WTC11 (cell line): ENCODE measurements at regions not wholly inside any gene's neighbourhood (a gene's known extent, or its start where the extent isn't known, plus 50 kb on each side); places are given as distances from the start of the nearest gene placed in this dataset.
"Not testable (repeated sequence)": the region's sequence is repeated elsewhere in the genome, so short reads cannot be mapped to it uniquely, and the experiment has no call there.

Experiments
- ATF1 ChIP-seq: sonication (generic); formaldehyde crosslinking; IDR thresholded peaks from 2 replicates; pipeline ENCODE4 v1.8.1; 2023; ENCODE audit warnings: mild to moderate bottlenecking, moderate library complexity, missing genetic modification reagents
- CREB1 ChIP-seq: sonication (generic); formaldehyde crosslinking; IDR thresholded peaks from 2 replicates; pipeline ENCODE4 v1.8.0; 2023; ENCODE audit warnings: mild to moderate bottlenecking, missing genetic modification reagents
- CREM ChIP-seq: sonication (generic); formaldehyde crosslinking; IDR thresholded peaks from 2 replicates; pipeline ENCODE4 v1.8.1; 2022; ENCODE audit warnings: mild to moderate bottlenecking, missing genetic modification reagents, moderate library complexity
- CTCF ChIP-seq: fragments of 200-600 bp; IDR thresholded peaks from 2 replicates; pipeline ENCODE4 v1.8.0; 2022; ENCODE audit warnings: antibody characterized with exemption

GRCh38 chr1:100600377-100600776 is 62.4 kb downstream of the GPR88 start:
- TF ChIP-seq CTCF; CREB1 (CRISPR knock-in tag); CREM (CRISPR knock-in tag); ATF1 (CRISPR knock-in tag): not testable (repeated sequence)
